K562 (cell line): ENCODE measurements at regions not wholly inside any gene's neighbourhood (a gene's known extent, or its start where the extent isn't known, plus 50 kb on each side); places are given as distances from the start of the nearest gene placed in this dataset.

ENCODE experiments used
- ATAC-seq: fragments of 200-7000 bp; cut with Tn5 transposase; 3 replicates; pipeline ENCODE4 v1.9.1; 2020; ENCODE audit warnings: moderate library complexity
- BruUV-seq: library from RNA; stranded (reverse); fragments of 400-500 nt; replicated peaks from 2 replicates; lab custom pipeline; 2021; lab: Mats Ljungman, UMichigan
- CTCF ChIA-PET: fragments of 300-600 bp; formaldehyde crosslinking; extraction: SDS; loops from one replicate; lab custom pipeline; 2021; ENCODE audit warnings: low intra/inter-chr PET ratio; lab: Yijun Ruan, JAX
- POLR2A ChIA-PET: fragments of 300-600, 350-650 bp; sonication (Branson Sonifier 250); formaldehyde crosslinking; extraction: SDS; loops from one replicate; lab custom pipeline; 2021; ENCODE audit warnings: antibody characterized with exemption, inconsistent platforms; lab: Yijun Ruan, JAX
- DNase-seq, 4 experiments: peaks; one replicate each; pipeline versions ENCODE4 v3.0.0 to v3.0.0-alpha.2; 2011 to 2018; ENCODE audit warnings: low spot score in 3 of 4, mixed read lengths in 3 of 4; ENCODE audit errors: extremely low read depth in 1 of 4
- FAIRE-seq: peaks from 2 replicates; lab custom pipeline; 2011; peaks lifted over from hg19 to GRCh38; lab: Jason Lieb, UNC
- H2AFZ ChIP-seq: 2 replicates; pipeline ENCODE4 v1.6.0; 2011; ENCODE audit warnings: low read depth, low read length, control low read depth, inconsistent platforms
- H3K27ac ChIP-seq: fragments of 200-600 bp; 3 replicates; pipeline ENCODE4 v1.8.0; 2011; ENCODE audit warnings: low read depth, mild to moderate bottlenecking, control low read depth, inconsistent platforms, low read length, moderate library complexity, mixed read lengths; ENCODE audit errors: extremely low read depth
- H3K27me3 ChIP-seq, 2 experiments: fragments of 300-600 bp in 1 of 2; 2 replicates in 1 of 2; 3 replicates in 1 of 2; pipeline versions ENCODE4 v1.6.0 to v1.8.0; 2011; ENCODE audit warnings: inconsistent platforms in 2 of 2, low read length in 2 of 2, mild to moderate bottlenecking in 1 of 2, mixed read lengths in 1 of 2, moderate library complexity in 1 of 2; ENCODE audit not compliant: control insufficient read depth in 2 of 2, insufficient read depth in 2 of 2
- H3K36me3 ChIP-seq: fragments of 300-600 bp; 3 replicates; pipeline ENCODE4 v1.8.0; 2011; ENCODE audit warnings: mild to moderate bottlenecking, low read length, inconsistent platforms; ENCODE audit not compliant: control insufficient read depth, insufficient read depth
- H3K4me1 ChIP-seq, 2 experiments: fragments of 200-600 bp in 1 of 2; replicated peaks in 1 of 2; 2 replicates in 1 of 2; 3 replicates in 1 of 2; pipeline versions ENCODE4 v1.5.1 to v1.8.0; 2011; ENCODE audit warnings: inconsistent platforms in 2 of 2, low read length in 2 of 2, mild to moderate bottlenecking in 1 of 2, mixed read lengths in 1 of 2, moderate library complexity in 1 of 2; ENCODE audit not compliant: control insufficient read depth in 2 of 2, insufficient read depth in 2 of 2
- H3K4me2 ChIP-seq: 2 replicates; pipeline ENCODE4 v1.6.1; 2011; ENCODE audit warnings: low read length, control low read depth, inconsistent platforms, mixed read lengths; ENCODE audit not compliant: insufficient read depth
- H3K4me3 ChIP-seq: fragments of 200-600 bp; sonication (generic), shearing (Covaris generic); 2 replicates; pipeline ENCODE4 v1.5.1; 2016; ENCODE audit warnings: control low read depth, inconsistent platforms
- H3K79me2 ChIP-seq: fragments of 200-600 bp; 3 replicates; pipeline ENCODE4 v1.8.0; 2011; ENCODE audit warnings: low read length, inconsistent platforms; ENCODE audit not compliant: control insufficient read depth, insufficient read depth
- H3K9ac ChIP-seq, 2 experiments: 2 replicates each; pipeline versions ENCODE4 v1.6.0 to v1.6.1; 2011; ENCODE audit warnings: low read depth in 2 of 2, low read length in 2 of 2, control low read depth in 1 of 2, inconsistent platforms in 1 of 2, mild to moderate bottlenecking in 1 of 2, mixed read lengths in 1 of 2; ENCODE audit not compliant: insufficient read depth in 1 of 2
- H3K9me1 ChIP-seq: one replicate; pipeline ENCODE4 v1.6.0; 2011; ENCODE audit warnings: inconsistent platforms, mild to moderate bottlenecking, low read length, moderate library complexity; ENCODE audit not compliant: control insufficient read depth, insufficient read depth
- H3K9me3 ChIP-seq: replicated peaks from 2 replicates; pipeline ENCODE4 v1.5.1; 2011; ENCODE audit warnings: low read depth, low read length, inconsistent platforms; ENCODE audit not compliant: control insufficient read depth, insufficient read depth
- H4K20me1 ChIP-seq: replicated peaks from 2 replicates; pipeline ENCODE4 v1.6.1; 2011; ENCODE audit warnings: low read length, inconsistent platforms, mixed read lengths; ENCODE audit not compliant: control insufficient read depth, insufficient read depth
- BDP1 ChIP-seq: IDR thresholded peaks from 3 replicates; pipeline ENCODE4 v1.6.1; 2011; ENCODE audit not compliant: insufficient read length, insufficient read depth
- HEY1 ChIP-seq: fragments of 250-450 bp; sonication (Bioruptor Pico); IDR thresholded peaks from 2 replicates; pipeline ENCODE4 v1.5.0; 2020; ENCODE audit warnings: mild to moderate bottlenecking, moderate library complexity, borderline replicate concordance
- LARP7 ChIP-seq: fragments of 450-650 bp; IDR thresholded peaks from 2 replicates; pipeline ENCODE4 v1.6.1; 2016
- ZNF318 ChIP-seq, 2 experiments: fragments of 450-650 bp; IDR thresholded peaks; 2 replicates each; pipeline ENCODE4 v1.6.1; 2016; ENCODE audit warnings: mild to moderate bottlenecking in 2 of 2, borderline replicate concordance in 1 of 2, low read depth in 1 of 2, moderate library complexity in 1 of 2
- ZNF561 ChIP-seq: fragments of 450-650 bp; formaldehyde crosslinking; conservative IDR thresholded peaks from 2 replicates; pipeline ENCODE4 v1.4.0; 2020; ENCODE audit warnings: mild to moderate bottlenecking, moderate library complexity
- ZNF780A ChIP-seq: fragments of 250-450 bp; sonication (Bioruptor Pico); IDR thresholded peaks from 2 replicates; pipeline ENCODE4 v1.5.0; 2021; ENCODE audit warnings: mild to moderate bottlenecking
- ZNF830 ChIP-seq: fragments of 250-450 bp; sonication (Bioruptor Pico); IDR thresholded peaks from 2 replicates; pipeline ENCODE4 v1.5.0; 2021; ENCODE audit warnings: mild to moderate bottlenecking
- WGBS: fragments of 100-300 bp; shearing (Covaris generic); methylation state at CpG from one replicate; pipeline ENCODE4 v1.1.6; 2016; ENCODE audit warnings: low coverage, mixed read lengths; ENCODE audit not compliant: insufficient coverage; ENCODE audit errors: missing lambda C conversion rate; 5-methylcytosine and 5-hydroxymethylcytosine counted together
- in situ Hi-C: fragments of 300-500 bp; cut with MboI; formaldehyde crosslinking; loops from 4 replicates; pipeline ENCODE4 v1.15.0; 2018; ENCODE audit warnings: inconsistent platforms, mixed read lengths
- intact Hi-C: fragments of 100-400 bp; cut with micrococcal nuclease; formaldehyde crosslinking; loops from 2 replicates; pipeline ENCODE4 v1.14.2; 2022
- TF ChIP-seq, protein P1 (sequence below): fragments of 250-450 bp; sonication (Bioruptor Pico); IDR thresholded peaks from 2 replicates; pipeline ENCODE4 v1.6.1; 2021; ENCODE audit warnings: mild to moderate bottlenecking

- intact Hi-C loops (no loop called here), in situ Hi-C loops (no loop called here)
- ATAC-seq (no peak), FAIRE-seq (no peak), DNase-seq (no peak)
- Histone ChIP-seq H3K79me2 (no peaks in the 10 kb centered on the region), H4K20me1 (no peaks in the 10 kb centered on the region), H3K9me1 (no peaks in the 10 kb centered on the region), H2AFZ (no peak overlapping the region), H3K4me1 (no peaks in the 10 kb centered on the region), H3K27me3 (peaks cover 4 to 26% of the 10 kb centered on the region in 2 experiments; a peak in 4 of 5 replicates), H3K4me3 (no peak overlapping the region), H3K27ac (no peak overlapping the region), H3K9me3 (no peaks in the 10 kb centered on the region), H3K4me2 (no peak overlapping the region), H3K36me3 (no peaks in the 10 kb centered on the region), H3K9ac (no peak overlapping the region)
- no TSS peak for BruUV-seq
- WGBS: 0% methylated on average over 4 of the region's 6 CpGs
- ChIA-PET POLR2A (interaction anchor here (0.6 kb wide), 1 partner anchor 674 kb away, joined by 4 read pairs; no protein-coding TSS in a partner anchor), CTCF (no interaction called here)
- TF ChIP-seq ZNF830 (CRISPR knock-in tag) (no peak), ZNF561 (CRISPR knock-in tag) (no peak), HEY1 (CRISPR knock-in tag) (no peak), ZNF780A (CRISPR knock-in tag) (no peak), BDP1 (no peak), ZNF318 (IDR thresholded peaks at IDR 0.05; ENCODE audit: borderline replicate concordance in 1 of 2, low read depth in 1 of 2) (no peak), LARP7 (no peak)
- TF ChIP-seq, protein P1, sequence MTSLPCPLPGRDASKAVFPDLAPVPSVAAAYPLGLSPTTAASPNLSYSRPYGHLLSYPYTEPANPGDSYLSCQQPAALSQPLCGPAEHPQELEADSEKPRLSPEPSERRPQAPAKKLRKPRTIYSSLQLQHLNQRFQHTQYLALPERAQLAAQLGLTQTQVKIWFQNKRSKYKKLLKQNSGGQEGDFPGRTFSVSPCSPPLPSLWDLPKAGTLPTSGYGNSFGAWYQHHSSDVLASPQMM (CRISPR knock-in tag): no peak
These were observed 84.5 kb upstream of the TOX2 start for GRCh38 chr20:43829951-43830690.
